ENCODE measurements at regions not wholly inside any gene's neighbourhood (a gene's known extent, or its start where the extent isn't known, plus 50 kb on each side); places are given as distances from the start of the nearest gene placed in this dataset.
"Not testable (repeated sequence)": the region's sequence is repeated elsewhere in the genome, so short reads cannot be mapped to it uniquely, and the experiment has no call there.

DNA sequence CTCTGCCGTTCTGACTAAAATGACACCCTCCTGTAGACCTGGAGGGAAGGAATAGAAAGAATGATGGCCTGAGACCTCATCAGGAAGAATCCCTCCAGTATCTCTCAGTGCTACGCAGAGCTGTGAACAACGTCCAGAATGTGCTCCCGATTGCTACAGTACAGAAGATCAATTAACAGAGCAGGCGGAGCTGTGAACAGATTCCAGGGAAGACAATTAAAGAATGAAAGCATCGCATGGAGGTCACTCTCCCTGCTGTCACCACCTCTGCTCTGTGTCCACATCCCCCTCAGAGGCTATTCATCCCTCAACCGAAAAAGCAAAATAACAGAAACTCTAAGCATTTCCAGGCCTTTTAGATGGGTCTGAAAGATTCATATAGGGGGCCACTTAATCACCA, 481.0 kb downstream of the EIPR1 start:
- Mint-ChIP-seq H3K4me3 (no peak overlapping the region), H3K27ac (no peak overlapping the region), H3K9me3 (peaks cover 11% of the 10 kb centered on the region), H3K4me1 (peaks cover 2% of the 10 kb centered on the region), H3K27me3 (ENCODE audit: insufficient read depth) (no peaks in the 10 kb centered on the region), H3K36me3 (ENCODE audit: low read depth) (no peaks in the 10 kb centered on the region)
- WGBS, 2 experiments (ENCODE audit: insufficient coverage in 1 of 2, insufficient read length in 1 of 2) = 81 to 92% methylated on average over 5 to 7 of the region's 7 CpGs
- Histone ChIP-seq H3K4me1 (ENCODE audit: control insufficient read depth, insufficient read depth, low read length) (no peaks in the 10 kb centered on the region), H3K9me3 (ENCODE audit: control insufficient read depth, low read length) (no peaks in the 10 kb centered on the region), H3K9ac (ENCODE audit: extremely low read depth, low read length, poor library complexity, severe bottlenecking) (no peak overlapping the region), H3K27me3 (ENCODE audit: control insufficient read depth, insufficient read depth, low read length, poor library complexity, severe bottlenecking) (no peaks in the 10 kb centered on the region), H3K36me3 (ENCODE audit: control insufficient read depth, insufficient read depth, low read length) (no peaks in the 10 kb centered on the region), H3K4me3 (ENCODE audit: low read length) (no peak overlapping the region), H3K27ac (ENCODE audit: low read depth, low read length) (no peak overlapping the region)
- TF ChIP-seq, protein P1, sequence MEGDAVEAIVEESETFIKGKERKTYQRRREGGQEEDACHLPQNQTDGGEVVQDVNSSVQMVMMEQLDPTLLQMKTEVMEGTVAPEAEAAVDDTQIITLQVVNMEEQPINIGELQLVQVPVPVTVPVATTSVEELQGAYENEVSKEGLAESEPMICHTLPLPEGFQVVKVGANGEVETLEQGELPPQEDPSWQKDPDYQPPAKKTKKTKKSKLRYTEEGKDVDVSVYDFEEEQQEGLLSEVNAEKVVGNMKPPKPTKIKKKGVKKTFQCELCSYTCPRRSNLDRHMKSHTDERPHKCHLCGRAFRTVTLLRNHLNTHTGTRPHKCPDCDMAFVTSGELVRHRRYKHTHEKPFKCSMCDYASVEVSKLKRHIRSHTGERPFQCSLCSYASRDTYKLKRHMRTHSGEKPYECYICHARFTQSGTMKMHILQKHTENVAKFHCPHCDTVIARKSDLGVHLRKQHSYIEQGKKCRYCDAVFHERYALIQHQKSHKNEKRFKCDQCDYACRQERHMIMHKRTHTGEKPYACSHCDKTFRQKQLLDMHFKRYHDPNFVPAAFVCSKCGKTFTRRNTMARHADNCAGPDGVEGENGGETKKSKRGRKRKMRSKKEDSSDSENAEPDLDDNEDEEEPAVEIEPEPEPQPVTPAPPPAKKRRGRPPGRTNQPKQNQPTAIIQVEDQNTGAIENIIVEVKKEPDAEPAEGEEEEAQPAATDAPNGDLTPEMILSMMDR (conservative IDR thresholded peaks at IDR 0.05) = no peak
- no peak for DNase-seq

DNA sequence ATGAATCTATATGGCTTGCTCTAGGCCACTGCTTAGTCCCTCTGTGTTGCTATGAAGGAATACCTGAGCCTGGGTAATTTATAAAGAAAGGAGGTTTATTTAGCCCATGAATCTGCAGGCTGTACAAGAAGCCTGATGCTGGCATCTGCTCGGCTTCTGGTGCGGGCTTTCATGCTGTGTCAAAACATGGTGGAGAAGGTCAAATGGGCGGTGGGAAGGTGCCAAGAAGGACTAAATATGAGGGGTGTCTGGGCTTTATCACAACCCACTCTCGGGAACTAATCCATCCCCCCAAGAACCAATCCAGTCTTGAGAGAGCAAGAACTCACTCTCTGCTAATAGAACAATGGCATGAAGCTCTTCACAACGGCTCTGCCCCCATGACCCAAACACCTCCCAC, 481.6 kb downstream of the EIPR1 start:
- DNase-seq = no peak
- H3K4me1 Mint-ChIP-seq = no peaks in the 10 kb centered on the region
- H3K4me1 ChIP-seq (ENCODE audit: control insufficient read depth, insufficient read depth, low read length) = no peaks in the 10 kb centered on the region
- TF ChIP-seq, protein P1 (conservative IDR thresholded peaks at IDR 0.05) = no peak
- no peaks in the 10 kb centered on the region for H3K27me3 ChIP-seq (ENCODE audit: control insufficient read depth, insufficient read depth, low read length, poor library complexity, severe bottlenecking)
- no peak overlapping the region for H3K4me3 Mint-ChIP-seq
- H3K27ac Mint-ChIP-seq = no peak overlapping the region
- no peak overlapping the region for H3K4me3 ChIP-seq (ENCODE audit: low read length)
- no peaks in the 10 kb centered on the region for H3K9me3 ChIP-seq (ENCODE audit: control insufficient read depth, low read length)
- no peak overlapping the region for H3K27ac ChIP-seq (ENCODE audit: low read depth, low read length)
- H3K36me3 Mint-ChIP-seq (ENCODE audit: low read depth) = no peaks in the 10 kb centered on the region
- peaks cover 11% of the 10 kb centered on the region for H3K9me3 Mint-ChIP-seq
- WGBS, 2 experiments (ENCODE audit: insufficient coverage in 1 of 2, insufficient read length in 1 of 2) = 89 to 100% methylated on average over 2 to 5 of the region's 5 CpGs
- no peaks in the 10 kb centered on the region for H3K27me3 Mint-ChIP-seq (ENCODE audit: insufficient read depth)
- no peak overlapping the region for H3K9ac ChIP-seq (ENCODE audit: extremely low read depth, low read length, poor library complexity, severe bottlenecking)
- no peaks in the 10 kb centered on the region for H3K36me3 ChIP-seq (ENCODE audit: control insufficient read depth, insufficient read depth, low read length)

DNA sequence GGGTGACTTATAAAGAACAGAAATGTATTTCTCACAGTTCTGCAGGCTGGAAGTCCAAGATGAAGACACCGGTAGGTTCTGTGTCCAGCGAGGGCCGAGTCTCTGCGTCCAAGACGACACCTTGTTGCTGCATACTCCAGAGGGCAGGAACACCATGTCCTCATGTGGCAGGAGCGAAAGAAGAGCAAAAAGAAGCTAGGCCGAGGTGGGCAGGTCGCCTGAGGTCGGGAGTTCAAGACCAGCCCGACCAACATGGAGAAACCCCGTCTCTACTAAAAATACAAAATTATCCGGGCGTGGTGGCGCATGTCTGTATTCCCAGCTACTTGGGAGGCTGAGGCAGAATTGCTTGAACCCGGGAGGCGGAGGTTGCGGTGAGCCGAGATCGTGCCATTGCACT, 483.6 kb downstream of the EIPR1 start:
- H3K9me3 Mint-ChIP-seq = not testable (repeated sequence)

DNA sequence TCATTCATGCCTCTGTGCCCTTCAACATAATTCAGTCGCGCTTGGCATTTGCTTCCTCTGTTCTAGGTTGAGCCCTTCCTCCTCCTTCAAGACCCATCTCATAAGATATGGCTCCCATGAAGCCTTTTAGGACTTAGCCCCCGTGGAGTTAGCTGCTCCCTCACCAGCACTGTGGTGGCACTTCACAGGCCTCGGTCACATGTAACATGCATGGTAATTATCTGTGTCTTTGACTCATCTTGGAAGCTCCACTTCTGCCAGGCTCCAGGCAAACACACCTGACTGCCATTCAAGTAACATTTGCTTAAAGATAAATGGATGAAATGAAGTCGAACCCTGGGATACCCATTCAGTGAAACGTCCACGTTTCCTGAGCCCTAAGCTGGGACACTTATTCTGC, 484.7 kb downstream of the EIPR1 start:
- H3K27me3 ChIP-seq (ENCODE audit: control insufficient read depth, insufficient read depth, low read length, poor library complexity, severe bottlenecking) = no peaks in the 10 kb centered on the region
- H3K4me3 ChIP-seq (ENCODE audit: low read length) = no peak overlapping the region
- 89 to 94% methylated on average over 7 of the region's 7 CpGs for WGBS, 2 experiments (ENCODE audit: insufficient coverage in 1 of 2, insufficient read length in 1 of 2)
- peak; percentile 25 for DNase-seq
- no peaks in the 10 kb centered on the region for H3K9me3 ChIP-seq (ENCODE audit: control insufficient read depth, low read length)
- no peaks in the 10 kb centered on the region for H3K4me1 ChIP-seq (ENCODE audit: control insufficient read depth, insufficient read depth, low read length)
- TF ChIP-seq, protein P1 (conservative IDR thresholded peaks at IDR 0.05) = no peak
- H3K36me3 ChIP-seq (ENCODE audit: control insufficient read depth, insufficient read depth, low read length) = no peaks in the 10 kb centered on the region
- no peak overlapping the region for H3K27ac ChIP-seq (ENCODE audit: low read depth, low read length)
- Mint-ChIP-seq H3K27ac (no peak overlapping the region), H3K9me3 (peaks cover 8% of the 10 kb centered on the region), H3K27me3 (ENCODE audit: insufficient read depth) (no peaks in the 10 kb centered on the region), H3K36me3 (ENCODE audit: low read depth) (no peaks in the 10 kb centered on the region), H3K4me1 (no peaks in the 10 kb centered on the region), H3K4me3 (no peak overlapping the region)
- H3K9ac ChIP-seq (ENCODE audit: extremely low read depth, low read length, poor library complexity, severe bottlenecking) = no peak overlapping the region

More for the DNA sequence above, 483.6 kb downstream of the EIPR1 start:
- 89 to 91% methylated on average over 18 to 19 of the region's 19 CpGs for WGBS, 2 experiments (ENCODE audit: insufficient coverage in 1 of 2, insufficient read length in 1 of 2)
- H3K9me3 ChIP-seq (ENCODE audit: control insufficient read depth, low read length); H3K27me3 Mint-ChIP-seq (ENCODE audit: insufficient read depth); H3K27ac ChIP-seq (ENCODE audit: low read depth, low read length); H3K4me3 ChIP-seq (ENCODE audit: low read length); H3K27me3 ChIP-seq (ENCODE audit: control insufficient read depth, insufficient read depth, low read length, poor library complexity, severe bottlenecking); H3K4me1 ChIP-seq (ENCODE audit: control insufficient read depth, insufficient read depth, low read length); H3K9ac ChIP-seq (ENCODE audit: extremely low read depth, low read length, poor library complexity, severe bottlenecking); DNase-seq; H3K4me3 Mint-ChIP-seq; H3K4me1 Mint-ChIP-seq; H3K36me3 ChIP-seq (ENCODE audit: control insufficient read depth, insufficient read depth, low read length); H3K36me3 Mint-ChIP-seq (ENCODE audit: low read depth); H3K27ac Mint-ChIP-seq: not testable (repeated sequence)
